CD8-positive, alpha-beta memory T cell (primary cell): ENCODE measurements at regions not wholly inside any gene's neighbourhood (a gene's known extent, or its start where the extent isn't known, plus 50 kb on each side); places are given as distances from the start of the nearest gene placed in this dataset.

Experiments used
- CTCF ChIA-PET: fragments of 350-600 bp; sonication (Branson Sonifier 250); formaldehyde crosslinking; loops from one replicate; lab custom pipeline; 2021; ENCODE audit warnings: antibody characterized with exemption; lab: Charles Lee
- POLR2A ChIA-PET: fragments of 350-600 bp; sonication (Branson Sonifier 250); formaldehyde crosslinking; loops from one replicate; lab custom pipeline; 2021; ENCODE audit warnings: antibody characterized with exemption; lab: Charles Lee
- DNase-seq, 5 donors: peaks; one replicate each; pipeline versions ENCODE4 v3.0.0 to v3.0.0-alpha.2; 2020 to 2022; ENCODE audit warnings: mixed read lengths in 1 of 5
- H3K27ac ChIP-seq: one replicate; pipeline ENCODE4 v1.7.0; 2013; ENCODE audit warnings: low read depth, mild to moderate bottlenecking, low read length, moderate library complexity
- H3K27me3 ChIP-seq: 2 replicates; pipeline ENCODE4 v1.7.0; 2013; ENCODE audit warnings: low read length, mild to moderate bottlenecking; ENCODE audit not compliant: insufficient read depth, poor library complexity, severe bottlenecking
- H3K36me3 ChIP-seq: 2 replicates; pipeline ENCODE4 v1.7.0; 2013; ENCODE audit warnings: mild to moderate bottlenecking, low read length, moderate library complexity; ENCODE audit not compliant: insufficient read depth
- H3K4me1 ChIP-seq: 2 replicates; pipeline ENCODE4 v1.7.0; 2013; ENCODE audit warnings: mild to moderate bottlenecking, low read length, moderate library complexity; ENCODE audit not compliant: insufficient read depth
- H3K4me3 ChIP-seq: 2 replicates; pipeline ENCODE4 v1.7.0; 2013; ENCODE audit warnings: mild to moderate bottlenecking, low read length
- H3K9me3 ChIP-seq: 2 replicates; pipeline ENCODE4 v1.7.0; 2013; ENCODE audit warnings: mild to moderate bottlenecking, low read length
- H3K27ac Mint-ChIP-seq, 8 donors: one replicate each; pipeline ENCODE4 v1.8.0; 2020 to 2021; ENCODE audit warnings: mixed read lengths in 8 of 8, mild to moderate bottlenecking in 6 of 8, inconsistent platforms in 3 of 8, moderate library complexity in 3 of 8
- H3K27me3 Mint-ChIP-seq, 2 donors: one replicate each; pipeline ENCODE4 v1.8.0; 2020 to 2021; ENCODE audit warnings: mixed read lengths in 2 of 2, mild to moderate bottlenecking in 1 of 2, moderate library complexity in 1 of 2
- H3K36me3 Mint-ChIP-seq, 3 donors: one replicate each; pipeline ENCODE4 v1.8.0; 2020 to 2021; ENCODE audit warnings: mixed read lengths in 3 of 3, inconsistent platforms in 1 of 3, mild to moderate bottlenecking in 1 of 3
- H3K4me1 Mint-ChIP-seq, 3 donors: one replicate each; pipeline ENCODE4 v1.8.0; 2020 to 2021; ENCODE audit warnings: mixed read lengths in 3 of 3, inconsistent platforms in 1 of 3, mild to moderate bottlenecking in 1 of 3
- H3K4me3 Mint-ChIP-seq, 7 donors: one replicate each; pipeline ENCODE4 v1.8.0; 2020 to 2021; ENCODE audit warnings: mixed read lengths in 7 of 7, mild to moderate bottlenecking in 6 of 7, moderate library complexity in 4 of 7, inconsistent platforms in 2 of 7
- H3K9me3 Mint-ChIP-seq, 5 donors: one replicate each; pipeline ENCODE4 v1.8.0; 2020 to 2022; ENCODE audit warnings: mixed read lengths in 5 of 5, mild to moderate bottlenecking in 3 of 5, moderate library complexity in 2 of 5, inconsistent platforms in 1 of 5

DNA sequence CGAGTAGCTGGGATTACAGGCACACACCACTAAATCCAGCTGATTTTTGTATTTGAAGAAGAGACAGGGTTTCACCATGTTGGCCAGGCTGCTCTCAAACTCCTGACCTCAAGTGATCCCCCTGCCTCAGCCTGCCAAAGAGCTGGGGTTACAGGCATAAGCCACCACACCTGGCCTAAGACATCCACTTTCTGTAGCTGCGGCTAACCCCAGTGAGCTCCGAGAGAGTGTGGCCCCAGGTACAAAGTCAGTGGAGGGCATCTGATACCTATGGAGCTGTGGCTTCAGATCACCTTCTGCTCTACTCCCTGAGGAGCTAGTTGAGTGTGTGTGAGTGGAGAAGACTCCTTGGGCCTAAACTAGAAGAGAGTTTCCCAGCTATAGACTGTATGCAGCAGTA is 189.3 kb upstream of the TSC22D2 start:
- Histone ChIP-seq H3K36me3 (no peaks in the 10 kb centered on the region), H3K27me3 (peaks cover 5% of the 10 kb centered on the region), H3K4me3 (no peak overlapping the region), H3K9me3 (no peaks in the 10 kb centered on the region), H3K4me1 (peaks cover 3% of the 10 kb centered on the region), H3K27ac (no peak overlapping the region)
- Mint-ChIP-seq H3K36me3 (no peaks in the 10 kb centered on the region), H3K9me3 (peaks cover 0 to 3% (median 0%) of the 10 kb centered on the region in 5 donors), H3K4me3 (no peak overlapping the region), H3K27me3 (peaks cover 33 to 57% of the 10 kb centered on the region in 2 donors), H3K27ac (no peak overlapping the region), H3K4me1 (peaks cover 4 to 9% (median 7%) of the 10 kb centered on the region in 3 donors)
- no peak for DNase-seq
- ChIA-PET CTCF (interaction anchor here (0.9 to 1.6 kb wide), 2 partner anchors 252 to 277 kb away, joined by 3 to 4 read pairs; no protein-coding TSS in a partner anchor), POLR2A (no interaction called here)

DNA sequence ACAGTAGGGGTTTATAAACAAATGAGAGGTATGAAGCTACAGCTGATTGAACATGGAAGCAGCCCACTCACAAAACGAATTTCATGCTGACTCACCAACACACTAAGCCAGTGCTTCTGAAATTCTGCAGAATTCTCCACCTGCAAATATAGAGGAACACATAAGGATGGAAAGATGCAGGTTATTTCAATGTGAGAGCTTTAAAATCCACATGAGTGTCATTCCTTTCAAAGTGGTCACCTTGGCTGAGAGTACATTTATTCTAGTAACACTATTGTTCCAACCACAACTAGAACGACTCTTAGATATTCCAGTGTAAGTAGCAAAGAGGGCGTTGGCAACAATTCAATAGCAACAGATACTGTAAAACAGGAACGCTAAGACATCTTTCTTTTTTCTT is 189.9 kb upstream of the TSC22D2 start:
- Histone ChIP-seq H3K9me3 (no peaks in the 10 kb centered on the region), H3K36me3 (no peaks in the 10 kb centered on the region), H3K27ac (no peak overlapping the region), H3K4me1 (peaks cover 3% of the 10 kb centered on the region), H3K4me3 (no peak overlapping the region), H3K27me3 (peaks cover 5% of the 10 kb centered on the region)
- H3K27me3 Mint-ChIP-seq: peaks cover 33 to 56% of the 10 kb centered on the region in 2 donors
- H3K27ac Mint-ChIP-seq: no peak overlapping the region
- H3K4me1 Mint-ChIP-seq: peaks cover 4 to 9% (median 7%) of the 10 kb centered on the region in 3 donors
- no peak for DNase-seq
- POLR2A ChIA-PET: no interaction called here
- no peak overlapping the region for H3K4me3 Mint-ChIP-seq
- peaks cover 0 to 3% (median 0%) of the 10 kb centered on the region in 5 donors for H3K9me3 Mint-ChIP-seq
- CTCF ChIA-PET: interaction anchor here (0.9 to 1.6 kb wide), 4 partner anchors 251 to 281 kb away, joined by 3 to 4 read pairs (median 4); no protein-coding TSS in a partner anchor
- H3K36me3 Mint-ChIP-seq: no peaks in the 10 kb centered on the region

DNA sequence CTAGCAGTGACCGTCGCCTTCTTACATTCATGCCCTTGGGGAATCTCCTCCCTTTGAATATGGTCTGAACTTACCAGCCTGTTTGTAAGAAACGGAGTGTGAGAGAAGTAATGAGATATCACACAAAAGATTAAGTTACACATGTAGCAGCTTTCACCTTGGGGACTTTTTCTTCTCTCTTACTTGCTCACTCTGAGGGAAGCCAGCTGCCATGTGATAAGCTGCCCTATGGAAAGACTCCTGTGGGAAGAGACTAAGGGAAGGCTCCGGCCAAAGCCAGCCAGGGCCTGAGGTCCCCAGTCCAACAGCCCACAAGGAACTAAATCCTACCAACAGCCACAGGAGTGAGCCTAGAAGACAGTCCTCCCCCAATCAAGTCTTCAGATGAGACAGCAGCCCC is 190.4 kb upstream of the TSC22D2 start:
- Mint-ChIP-seq H3K4me1 (peaks cover 4 to 9% (median 7%) of the 10 kb centered on the region in 3 donors), H3K4me3 (no peak overlapping the region), H3K36me3 (no peaks in the 10 kb centered on the region), H3K27me3 (peaks cover 33 to 57% of the 10 kb centered on the region in 2 donors), H3K27ac (no peak overlapping the region), H3K9me3 (peaks cover 0 to 3% (median 0%) of the 10 kb centered on the region in 5 donors)
- POLR2A ChIA-PET: no interaction called here
- Histone ChIP-seq H3K9me3 (no peaks in the 10 kb centered on the region), H3K4me1 (peaks cover 3% of the 10 kb centered on the region), H3K27ac (no peak overlapping the region), H3K4me3 (no peak overlapping the region), H3K27me3 (peaks cover 5% of the 10 kb centered on the region), H3K36me3 (no peaks in the 10 kb centered on the region)
- DNase-seq: no peak
- CTCF ChIA-PET: interaction anchor here (1.1 to 1.6 kb wide), 3 partner anchors 250 to 280 kb away, joined by 3 to 4 read pairs (median 4); no protein-coding TSS in a partner anchor

DNA sequence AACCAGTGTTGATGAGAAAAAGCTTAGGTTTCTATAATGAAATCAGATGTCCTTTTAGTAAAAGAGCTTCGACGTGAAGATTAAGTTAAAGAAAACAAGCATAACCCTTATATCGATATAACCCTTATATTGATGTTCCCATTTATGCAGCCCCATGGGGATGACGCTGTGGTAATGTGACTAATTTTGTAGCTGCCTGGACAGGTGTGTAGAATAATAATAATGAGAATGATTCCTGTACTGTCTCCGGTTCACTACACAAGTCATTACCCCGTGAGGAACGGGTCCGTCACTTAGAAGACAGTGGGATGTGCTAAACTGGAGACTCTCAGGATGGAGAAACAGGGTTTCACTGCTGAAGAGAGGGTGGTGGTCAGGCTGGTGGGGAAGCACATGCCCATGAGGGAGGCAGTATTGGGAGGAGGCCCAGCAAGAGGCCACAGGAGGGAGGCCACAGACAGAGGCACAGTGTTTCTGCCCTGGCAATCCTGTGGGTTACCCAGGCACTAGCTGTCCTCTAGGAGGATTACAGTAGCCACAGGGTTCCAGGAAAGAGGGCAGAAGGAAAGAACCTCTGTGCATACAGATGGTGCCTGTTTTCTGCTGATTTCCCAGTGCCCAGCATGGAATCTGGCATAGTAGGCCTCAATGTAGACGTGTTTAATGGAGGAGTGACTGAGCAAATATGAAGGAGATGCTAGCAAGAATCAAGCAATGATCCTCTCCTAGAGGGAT is 191.1 kb upstream of the TSC22D2 start:
- DNase-seq: no peak
- ChIA-PET CTCF (interaction anchor here (0.7 to 1.2 kb wide), 3 partner anchors 250 to 280 kb away, joined by 3 to 4 read pairs (median 3); no protein-coding TSS in a partner anchor), POLR2A (no interaction called here)
- Histone ChIP-seq H3K27me3 (peaks cover 4% of the 10 kb centered on the region), H3K27ac (no peak overlapping the region), H3K9me3 (no peaks in the 10 kb centered on the region), H3K36me3 (no peaks in the 10 kb centered on the region), H3K4me1 (peaks cover 3% of the 10 kb centered on the region), H3K4me3 (no peak overlapping the region)
- peaks cover 0 to 3% (median 0%) of the 10 kb centered on the region in 5 donors for H3K9me3 Mint-ChIP-seq
- H3K27me3 Mint-ChIP-seq: peaks cover 30 to 55% of the 10 kb centered on the region in 2 donors
- H3K27ac Mint-ChIP-seq: no peak overlapping the region
- no peaks in the 10 kb centered on the region for H3K36me3 Mint-ChIP-seq
- H3K4me1 Mint-ChIP-seq: peaks cover 4 to 9% (median 7%) of the 10 kb centered on the region in 3 donors
- H3K4me3 Mint-ChIP-seq: no peak overlapping the region

DNA sequence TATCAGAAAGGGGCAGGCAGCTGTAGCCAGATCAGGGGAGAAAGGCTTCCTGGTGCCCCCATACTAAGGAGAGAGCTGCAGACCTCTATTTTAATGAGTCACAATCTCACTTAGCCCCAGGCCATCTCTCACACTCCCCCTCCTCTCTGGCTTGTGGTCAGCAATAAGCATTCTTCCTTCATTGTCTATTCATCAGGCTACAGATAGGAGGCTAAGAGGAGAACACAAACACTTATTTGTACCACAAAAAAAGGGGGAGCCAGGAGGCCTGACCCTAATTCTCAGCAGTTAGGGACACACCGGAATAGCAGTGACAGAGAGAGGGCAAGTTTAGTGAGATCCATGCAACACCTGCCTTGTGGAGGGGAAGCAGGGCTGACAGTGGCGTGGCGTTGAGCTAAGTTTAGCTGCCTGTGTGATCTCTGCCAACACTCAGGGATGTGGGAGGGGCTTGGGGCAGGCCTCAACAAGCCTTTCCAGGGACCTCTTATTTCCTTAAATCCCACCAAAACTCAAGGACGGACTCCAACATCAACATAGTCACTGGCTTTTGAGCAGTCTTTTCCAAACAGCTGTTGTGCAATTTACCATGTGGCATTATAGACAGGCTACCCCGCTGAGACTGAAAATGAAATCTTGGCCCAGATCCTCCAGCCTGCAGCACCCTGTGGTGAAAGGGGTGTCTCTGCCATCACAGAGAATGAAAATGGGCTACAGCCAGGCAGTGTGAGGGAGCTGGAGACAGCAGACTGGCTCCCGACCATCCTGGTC is 191.9 kb upstream of the TSC22D2 start:
- no peak overlapping the region for H3K4me3 Mint-ChIP-seq
- H3K36me3 Mint-ChIP-seq: no peaks in the 10 kb centered on the region
- no peak overlapping the region for H3K4me3 ChIP-seq
- no peaks in the 10 kb centered on the region for H3K36me3 ChIP-seq
- H3K27ac Mint-ChIP-seq: no peak overlapping the region
- no peaks in the 10 kb centered on the region for H3K27me3 ChIP-seq
- H3K27ac ChIP-seq: no peak overlapping the region
- ChIA-PET CTCF (interaction anchor here (0.6 to 0.7 kb wide), 2 partner anchors 247 to 279 kb away, joined by 3 read pairs; no protein-coding TSS in a partner anchor), POLR2A (no interaction called here)
- no peaks in the 10 kb centered on the region for H3K9me3 ChIP-seq
- H3K9me3 Mint-ChIP-seq: peaks cover 0 to 3% (median 0%) of the 10 kb centered on the region in 5 donors
- peaks cover under 1% of the 10 kb centered on the region for H3K4me1 ChIP-seq
- peaks cover 3 to 7% (median 6%) of the 10 kb centered on the region in 3 donors for H3K4me1 Mint-ChIP-seq
- no peak for DNase-seq
- H3K27me3 Mint-ChIP-seq: peaks cover 22 to 48% of the 10 kb centered on the region in 2 donors

DNA sequence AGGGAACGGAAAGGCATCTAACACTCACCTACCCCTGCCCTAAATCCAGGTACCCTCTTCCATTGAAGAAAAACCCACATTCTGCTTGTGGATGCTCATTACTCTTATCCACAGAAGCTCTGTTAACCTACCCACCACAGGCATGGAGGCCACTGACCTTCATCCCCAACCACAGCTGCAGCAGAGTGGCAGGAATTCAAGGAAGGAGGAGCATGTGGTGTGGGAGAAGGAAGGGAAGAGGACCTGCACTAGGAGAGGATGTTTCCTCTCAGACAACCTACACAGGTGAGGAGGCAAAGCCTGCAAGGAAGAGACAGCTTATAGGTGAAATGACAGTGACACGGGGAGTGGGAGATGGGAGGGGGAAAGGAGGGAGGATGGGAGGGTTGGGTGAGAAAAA is 192.5 kb upstream of the TSC22D2 start:
- H3K4me1 Mint-ChIP-seq: peaks cover under 1 to 1% (median under 1%) of the 10 kb centered on the region in 3 donors
- POLR2A ChIA-PET: no interaction called here
- no peaks in the 10 kb centered on the region for H3K9me3 ChIP-seq

DNA sequence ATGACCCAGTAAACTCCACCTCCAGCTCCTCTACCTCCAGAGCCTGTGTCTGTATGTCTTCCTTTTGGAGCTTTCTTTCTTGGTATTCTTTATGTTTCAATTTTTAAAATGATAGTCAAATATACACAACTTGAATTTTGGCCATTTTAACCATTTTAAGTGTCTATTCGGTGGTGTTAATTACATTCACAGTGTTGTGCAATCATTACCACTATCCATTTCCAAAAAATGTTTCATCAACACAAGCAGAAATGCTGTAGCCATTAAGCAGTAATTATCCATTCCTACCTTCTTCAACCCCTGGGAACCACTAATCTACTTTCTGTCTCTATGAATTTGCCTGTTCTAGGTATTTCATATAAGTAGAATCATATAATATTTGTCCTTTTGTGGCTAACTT is 194.5 kb upstream of the TSC22D2 start:
- no peak overlapping the region for H3K27ac ChIP-seq
- no peak for DNase-seq
- Mint-ChIP-seq H3K4me1 (no peaks in the 10 kb centered on the region), H3K4me3 (no peak overlapping the region), H3K9me3 (peaks cover 0 to 3% (median 0%) of the 10 kb centered on the region in 5 donors), H3K27ac (no peak overlapping the region), H3K27me3 (peaks cover 14 to 51% of the 10 kb centered on the region in 2 donors), H3K36me3 (no peaks in the 10 kb centered on the region)
- H3K27me3 ChIP-seq: no peaks in the 10 kb centered on the region
- H3K4me1 ChIP-seq: no peaks in the 10 kb centered on the region
- no peaks in the 10 kb centered on the region for H3K9me3 ChIP-seq
- H3K4me3 ChIP-seq: no peak overlapping the region
- POLR2A ChIA-PET: no interaction called here
- CTCF ChIA-PET: interaction anchor here (1.1 kb wide), 1 partner anchor 246 kb away, joined by 3 read pairs; no protein-coding TSS in a partner anchor
- H3K36me3 ChIP-seq: no peaks in the 10 kb centered on the region

More for the DNA sequence above, 192.5 kb upstream of the TSC22D2 start:
- H3K9me3 Mint-ChIP-seq: peaks cover 0 to 3% (median 0%) of the 10 kb centered on the region in 5 donors
- H3K4me3 ChIP-seq: no peak overlapping the region
- DNase-seq: no peak
- H3K4me1 ChIP-seq: no peaks in the 10 kb centered on the region
- H3K36me3 ChIP-seq: no peaks in the 10 kb centered on the region
- no peak overlapping the region for H3K27ac ChIP-seq
- H3K36me3 Mint-ChIP-seq: no peaks in the 10 kb centered on the region
- H3K4me3 Mint-ChIP-seq: no peak overlapping the region
- H3K27me3 Mint-ChIP-seq: peaks cover 19 to 47% of the 10 kb centered on the region in 2 donors
- no peaks in the 10 kb centered on the region for H3K27me3 ChIP-seq
- no peak overlapping the region for H3K27ac Mint-ChIP-seq
- CTCF ChIA-PET: interaction anchor here (0.6 kb wide), 1 partner anchor 246 kb away, joined by 3 read pairs; no protein-coding TSS in a partner anchor
